DOHH2 (cell line): ENCODE measurements at regions not wholly inside any gene's neighbourhood (a gene's known extent, or its start where the extent isn't known, plus 50 kb on each side); places are given as distances from the start of the nearest gene placed in this dataset.

Experiments used
- H3F3A ChIP-seq: fragments of 200-600 bp; sonication (generic), shearing (Covaris generic); 2 replicates; pipeline ENCODE4 v1.6.0; 2016; ENCODE audit warnings: antibody characterized with exemption, mild to moderate bottlenecking; ENCODE audit not compliant: control insufficient read depth, insufficient read depth
- H3K27ac ChIP-seq: fragments of 200-600 bp; sonication (generic); 2 replicates; pipeline ENCODE4 v1.5.1; 2014; ENCODE audit warnings: low read depth, mild to moderate bottlenecking, low read length, moderate library complexity
- H3K27me3 ChIP-seq: fragments of 200-600 bp; sonication (generic); 2 replicates; pipeline ENCODE4 v1.6.1; 2014; ENCODE audit warnings: mild to moderate bottlenecking, low read length, mixed read lengths; ENCODE audit not compliant: control insufficient read depth
- H3K36me3 ChIP-seq: fragments of 200-600 bp; sonication (generic); 2 replicates; pipeline ENCODE4 v1.6.1; 2014; ENCODE audit warnings: mild to moderate bottlenecking, low read length, moderate library complexity, mixed read lengths; ENCODE audit not compliant: control insufficient read depth
- H3K4me1 ChIP-seq: fragments of 200-600 bp; sonication (generic); 2 replicates; pipeline ENCODE4 v1.6.1; 2014; ENCODE audit warnings: mild to moderate bottlenecking, low read length, mixed read lengths; ENCODE audit not compliant: control insufficient read depth
- H3K4me2 ChIP-seq: fragments of 200-600 bp; sonication (generic); 2 replicates; pipeline ENCODE4 v1.6.0; 2014; ENCODE audit warnings: mild to moderate bottlenecking, low read length, moderate library complexity
- H3K4me3 ChIP-seq: fragments of 200-600 bp; sonication (generic); 2 replicates; pipeline ENCODE4 v1.5.1; 2014; ENCODE audit warnings: mild to moderate bottlenecking, low read length, mixed read lengths
- H3K79me2 ChIP-seq: fragments of 200-600 bp; sonication (generic); 2 replicates; pipeline ENCODE4 v1.6.1; 2014; ENCODE audit warnings: mild to moderate bottlenecking, low read length, mixed read lengths; ENCODE audit not compliant: control insufficient read depth
- H3K9me2 ChIP-seq: fragments of 200-600 bp; sonication (generic); replicated peaks from 2 replicates; pipeline ENCODE4 v1.6.1; 2014; ENCODE audit warnings: mild to moderate bottlenecking, low read length, mixed read lengths; ENCODE audit not compliant: control insufficient read depth
- H3K9me3 ChIP-seq: fragments of 200-600 bp; sonication (generic); 2 replicates; pipeline ENCODE4 v1.6.1; 2014; ENCODE audit warnings: antibody characterized with exemption, low read length, mixed read lengths; ENCODE audit not compliant: control insufficient read depth, insufficient read depth
- H4K20me1 ChIP-seq: fragments of 200-600 bp; sonication (generic); 2 replicates; pipeline ENCODE4 v1.6.0; 2014; ENCODE audit warnings: low read depth, mild to moderate bottlenecking, antibody characterized with exemption, low read length, moderate library complexity; ENCODE audit not compliant: control insufficient read depth, insufficient read depth
- CTCF ChIP-seq: fragments of 200-600 bp; sonication (generic); IDR thresholded peaks from one replicate; pipeline ENCODE4 v1.5.1; 2014; ENCODE audit warnings: antibody characterized with exemption, mild to moderate bottlenecking, low read depth, low read length; ENCODE audit not compliant: poor library complexity, severe bottlenecking
- EZH2phosphoT487 ChIP-seq: fragments of 200-600 bp; sonication (generic); IDR thresholded peaks from 2 replicates; pipeline ENCODE4 v1.6.1; 2017; ENCODE audit warnings: borderline replicate concordance, mild to moderate bottlenecking, antibody characterized with exemption, low read length, moderate library complexity, mixed read lengths

GRCh38 chr1:239803781-239804180 lies 287.9 kb upstream of the FMN2 start:
- no peaks in the 10 kb centered on the region for H3K36me3 ChIP-seq
- no peak overlapping the region for H3K4me2 ChIP-seq
- no peaks in the 10 kb centered on the region for H4K20me1 ChIP-seq
- TF ChIP-seq CTCF, result no peak
- TF ChIP-seq EZH2phosphoT487, result no peak
- H3K4me1 ChIP-seq, result no peaks in the 10 kb centered on the region
- no peaks in the 10 kb centered on the region for H3K27me3 ChIP-seq
- H3F3A ChIP-seq, result no peaks in the 10 kb centered on the region
- H3K27ac ChIP-seq, result no peak overlapping the region
- no peaks in the 10 kb centered on the region for H3K9me3 ChIP-seq
- H3K4me3 ChIP-seq, result no peak overlapping the region
- no peaks in the 10 kb centered on the region for H3K79me2 ChIP-seq
- H3K9me2 ChIP-seq, result no peaks in the 10 kb centered on the region

DNA sequence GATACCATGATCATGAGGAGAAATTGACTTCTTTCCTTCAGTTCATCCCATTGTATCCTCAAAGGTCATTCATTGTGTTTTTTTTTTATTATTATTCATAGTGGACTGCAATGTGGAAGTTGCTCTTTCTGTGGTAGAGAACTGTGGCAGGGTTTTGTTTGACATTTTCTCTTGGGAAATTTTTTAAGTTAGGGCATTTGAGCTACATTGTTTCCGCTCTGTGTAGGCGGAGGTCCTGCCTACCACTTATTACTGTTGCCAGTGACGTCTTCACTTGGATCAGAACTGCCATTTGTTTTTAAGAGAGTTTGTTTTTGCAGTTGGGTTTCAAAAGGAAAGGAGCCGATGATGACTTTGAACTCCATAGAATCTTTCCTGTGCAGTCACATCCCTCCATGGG lies 287.4 kb upstream of the FMN2 start:
- no peaks in the 10 kb centered on the region for H3K9me2 ChIP-seq
- H3K4me1 ChIP-seq, result no peaks in the 10 kb centered on the region
- H3F3A ChIP-seq, result no peaks in the 10 kb centered on the region
- no peaks in the 10 kb centered on the region for H3K9me3 ChIP-seq
- no peaks in the 10 kb centered on the region for H3K36me3 ChIP-seq
- no peak overlapping the region for H3K4me2 ChIP-seq
- H3K27me3 ChIP-seq, result no peaks in the 10 kb centered on the region
- no peak overlapping the region for H3K27ac ChIP-seq
- no peaks in the 10 kb centered on the region for H4K20me1 ChIP-seq
- no peak overlapping the region for H3K4me3 ChIP-seq
- H3K79me2 ChIP-seq, result no peaks in the 10 kb centered on the region
- TF ChIP-seq EZH2phosphoT487 (no peak), CTCF (no peak)

- Histone ChIP-seq H3K36me3 (no peaks in the 10 kb centered on the region), H3K4me3 (no peak overlapping the region)
Measured at GRCh38 chr1:239805042-239805441, 286.6 kb upstream of the FMN2 start.

More at GRCh38 chr1:239805042-239805441, 286.6 kb upstream of the FMN2 start:
- no peak overlapping the region for H3K27ac ChIP-seq
- no peaks in the 10 kb centered on the region for H4K20me1 ChIP-seq
- no peak for TF ChIP-seq EZH2phosphoT487
- TF ChIP-seq CTCF, result no peak
- H3K27me3 ChIP-seq, result no peaks in the 10 kb centered on the region
- H3F3A ChIP-seq, result no peaks in the 10 kb centered on the region
- no peaks in the 10 kb centered on the region for H3K9me2 ChIP-seq
- H3K4me1 ChIP-seq, result no peaks in the 10 kb centered on the region
- H3K4me2 ChIP-seq, result no peak overlapping the region
- no peaks in the 10 kb centered on the region for H3K79me2 ChIP-seq
- H3K9me3 ChIP-seq, result no peaks in the 10 kb centered on the region
